ENCODE measurements at regions not wholly inside any gene's neighbourhood (a gene's known extent, or its start where the extent isn't known, plus 50 kb on each side); places are given as distances from the start of the nearest gene placed in this dataset.

GRCh38 chr6:21648475-21649050 lies 55.0 kb downstream of the SOX4 start:
- DNase-seq, result no peak

- DNase-seq, result no peak
These were observed 59.8 kb downstream of the SOX4 start for GRCh38 chr6:21653323-21653722.

- DNase-seq, result no peak
These were observed 60.4 kb downstream of the SOX4 start for GRCh38 chr6:21653905-21654304.

- no peak for DNase-seq
These were observed 60.8 kb downstream of the SOX4 start for GRCh38 chr6:21654361-21654760.

- no peak for DNase-seq
These were observed 70.4 kb downstream of the SOX4 start for GRCh38 chr6:21663966-21664313.

- DNase-seq, result no peak
These were observed 71.0 kb downstream of the SOX4 start for GRCh38 chr6:21664314-21665109.

- DNase-seq, result no peak
These were observed 71.5 kb downstream of the SOX4 start for GRCh38 chr6:21665110-21665391.

GRCh38 chr6:21665392-21666200 lies 72.0 kb downstream of the SOX4 start:
- no peak for DNase-seq

GRCh38 chr6:21666201-21666691 lies 72.7 kb downstream of the SOX4 start:
- no peak for DNase-seq

- DNase-seq, result no peak
These were observed 73.5 kb downstream of the SOX4 start for GRCh38 chr6:21666853-21667681.

GRCh38 chr6:21668795-21669194 lies 75.2 kb downstream of the SOX4 start:
- DNase-seq, result no peak

- DNase-seq, result no peak
These were observed 83.2 kb downstream of the SOX4 start for GRCh38 chr6:21676769-21677168.

GRCh38 chr6:21678990-21679389 lies 85.4 kb downstream of the SOX4 start:
- DNase-seq, result no peak

GRCh38 chr6:21679761-21680265 lies 86.3 kb downstream of the SOX4 start:
- no peak for DNase-seq

- DNase-seq, result no peak
These were observed 87.1 kb downstream of the SOX4 start for GRCh38 chr6:21680611-21681010.

GRCh38 chr6:21690489-21690888 lies 96.9 kb downstream of the SOX4 start:
- DNase-seq, result no peak

GRCh38 chr6:21691685-21692346 lies 98.3 kb downstream of the SOX4 start:
- DNase-seq, result no peak

GRCh38 chr6:21692721-21693120 lies 99.2 kb downstream of the SOX4 start:
- no peak for DNase-seq

GRCh38 chr6:21694168-21694567 lies 100.6 kb downstream of the SOX4 start:
- DNase-seq, result no peak

- no peak for DNase-seq
These were observed 114.2 kb downstream of the SOX4 start for GRCh38 chr6:21707524-21708319.

GRCh38 chr6:21708320-21708580 lies 114.7 kb downstream of the SOX4 start:
- no peak for DNase-seq

- no peak for DNase-seq
These were observed 116.7 kb downstream of the SOX4 start for GRCh38 chr6:21710216-21710615.

Measured in CD4-positive, alpha-beta T cell treated with Interleukin-17A for 1 hour (primary cell).